GM23338 (cell line): ENCODE measurements at regions not wholly inside any gene's neighbourhood (a gene's known extent, or its start where the extent isn't known, plus 50 kb on each side); places are given as distances from the start of the nearest gene placed in this dataset.

Experiments
- ATAC-seq: fragments of 200-7000 bp; cut with Tn5 transposase; 3 replicates; pipeline ENCODE4 v1.9.1; 2020
- DNase-seq: peaks from one replicate; pipeline ENCODE4 v3.0.0-alpha.2; 2015; ENCODE audit warnings: low spot score
- H2AFZ ChIP-seq: fragments of 200-600 bp; sonication (generic); 2 replicates; pipeline ENCODE4 v1.8.0; 2016; ENCODE audit warnings: antibody characterized with exemption, mild to moderate bottlenecking, moderate library complexity
- H3F3A ChIP-seq: fragments of 200-600 bp; sonication (generic); replicated peaks from 2 replicates; pipeline ENCODE4 v1.8.0; 2017; ENCODE audit warnings: antibody characterized with exemption, mixed run types, low read depth
- H3K27ac ChIP-seq: fragments of 200-600 bp; sonication (generic); 2 replicates; pipeline ENCODE4 v1.6.1; 2016; ENCODE audit warnings: low read depth
- H3K27me3 ChIP-seq: fragments of 200-600 bp; sonication (generic); 2 replicates; pipeline ENCODE4 v1.8.0; 2016; ENCODE audit warnings: mild to moderate bottlenecking, mixed run types, moderate library complexity; ENCODE audit not compliant: insufficient read depth
- H3K36me3 ChIP-seq: fragments of 200-600 bp; sonication (generic); 2 replicates; pipeline ENCODE4 v1.8.0; 2016; ENCODE audit warnings: mild to moderate bottlenecking; ENCODE audit not compliant: insufficient read depth
- H3K4me1 ChIP-seq: fragments of 200-600 bp; sonication (generic); 2 replicates; pipeline ENCODE4 v1.8.0; 2016; ENCODE audit warnings: mild to moderate bottlenecking, moderate library complexity; ENCODE audit not compliant: insufficient read depth
- H3K4me2 ChIP-seq: fragments of 200-600 bp; sonication (generic); 2 replicates; pipeline ENCODE4 v1.7.1; 2017; ENCODE audit warnings: mixed run types
- H3K4me3 ChIP-seq: fragments of 200-600 bp; sonication (generic); 2 replicates; pipeline ENCODE4 v1.6.1; 2016; ENCODE audit warnings: mixed run types
- H3K79me2 ChIP-seq: fragments of 200-600 bp; sonication (generic); replicated peaks from 2 replicates; pipeline ENCODE4 v1.8.0; 2017; ENCODE audit warnings: mild to moderate bottlenecking; ENCODE audit not compliant: insufficient read depth
- H3K9me2 ChIP-seq: fragments of 200-600 bp; sonication (generic); 2 replicates; pipeline ENCODE4 v1.8.0; 2017; ENCODE audit not compliant: insufficient read depth
- H4K20me1 ChIP-seq: fragments of 200-600 bp; sonication (generic); replicated peaks from 2 replicates; pipeline ENCODE4 v1.8.0; 2017; ENCODE audit warnings: mild to moderate bottlenecking; ENCODE audit not compliant: insufficient read depth
- H3K27ac Mint-ChIP-seq: 2 replicates; pipeline ENCODE4 v1.8.0; 2020; ENCODE audit warnings: inconsistent platforms, mild to moderate bottlenecking, moderate library complexity, mixed read lengths
- H3K27me3 Mint-ChIP-seq: 3 replicates; pipeline ENCODE4 v1.8.0; 2022; ENCODE audit warnings: low read depth, mild to moderate bottlenecking, moderate library complexity, mixed read lengths, inconsistent platforms; ENCODE audit not compliant: insufficient read depth, poor library complexity
- H3K36me3 Mint-ChIP-seq: 3 replicates; pipeline ENCODE4 v1.8.0; 2021; ENCODE audit warnings: low read depth, mild to moderate bottlenecking, inconsistent platforms, moderate library complexity, mixed read lengths
- H3K4me1 Mint-ChIP-seq: 3 replicates; pipeline ENCODE4 v1.8.0; 2020; ENCODE audit warnings: mild to moderate bottlenecking, inconsistent platforms, mixed read lengths
- H3K4me3 Mint-ChIP-seq: 3 replicates; pipeline ENCODE4 v1.8.0; 2021; ENCODE audit warnings: moderate library complexity, mild to moderate bottlenecking, inconsistent platforms, mixed read lengths
- H3K9me3 Mint-ChIP-seq: 3 replicates; pipeline ENCODE4 v1.8.0; 2020; ENCODE audit warnings: moderate library complexity, mild to moderate bottlenecking, inconsistent platforms, mixed read lengths
- CTCF ChIP-seq, 2 experiments: fragments of 200-600 bp in 1 of 2; sonication (generic) in 1 of 2; conservative IDR thresholded peaks; 2 replicates each; pipeline versions ENCODE4 v1.5.1 to v1.6.1; 2016 to 2017; ENCODE audit warnings: antibody characterized with exemption in 2 of 2, low read depth in 2 of 2, mild to moderate bottlenecking in 2 of 2, moderate library complexity in 1 of 2
- ETS1 ChIP-seq: IDR thresholded peaks from 2 replicates; pipeline ENCODE4 v1.6.1; 2016; ENCODE audit warnings: antibody characterized with exemption
- EZH2phosphoT487 ChIP-seq: fragments of 200-600 bp; sonication (generic); IDR thresholded peaks from one replicate; pipeline ENCODE4 v1.8.1; 2018; ENCODE audit warnings: antibody characterized with exemption; ENCODE audit not compliant: unreplicated experiment
- JUNB ChIP-seq: IDR thresholded peaks from one replicate; pipeline ENCODE4 v1.6.1; 2016; ENCODE audit warnings: antibody characterized with exemption; ENCODE audit not compliant: unreplicated experiment
- NANOG ChIP-seq: IDR thresholded peaks from 2 replicates; pipeline ENCODE4 v1.6.1; 2016; ENCODE audit warnings: antibody characterized with exemption, borderline replicate concordance
- POLR2AphosphoS5 ChIP-seq: IDR thresholded peaks from 2 replicates; pipeline ENCODE4 v1.6.1; 2016; ENCODE audit warnings: antibody characterized with exemption, low read depth
- ZNF114 ChIP-seq: fragments of 250-450 bp; sonication (Bioruptor Pico); IDR thresholded peaks from 2 replicates; pipeline ENCODE4 v1.5.0; 2020; ENCODE audit warnings: mild to moderate bottlenecking, moderate library complexity
- ZNF462 ChIP-seq: fragments of 250-450 bp; sonication (Bioruptor Pico); IDR thresholded peaks from 2 replicates; pipeline ENCODE4 v1.5.0; 2020; ENCODE audit warnings: mild to moderate bottlenecking, moderate library complexity

GRCh38 chr2:22930781-22931180 lies 454.2 kb upstream of the KLHL29 start (continued):
- TF ChIP-seq ZNF462: no peak
- TF ChIP-seq JUNB: no peak
- no peak for TF ChIP-seq NANOG
- no peak for TF ChIP-seq ETS1
- no peak for TF ChIP-seq POLR2AphosphoS5

- Mint-ChIP-seq H3K4me3 (no peak overlapping the region), H3K4me1 (no peaks in the 10 kb centered on the region; the same call in 2 of the 3 replicates), H3K36me3 (no peaks in the 10 kb centered on the region), H3K27ac (no peak overlapping the region), H3K9me3 (no peaks in the 10 kb centered on the region; the same call in 2 of the 3 replicates), H3K27me3 (no peaks in the 10 kb centered on the region)
- Histone ChIP-seq H2AFZ (peak overlapping the region; percentile 12), H3K79me2 (no peaks in the 10 kb centered on the region), H3K27me3 (no peaks in the 10 kb centered on the region), H3F3A (no peaks in the 10 kb centered on the region), H3K4me2 (no peak overlapping the region), H3K4me1 (no peaks in the 10 kb centered on the region), H3K36me3 (no peaks in the 10 kb centered on the region), H3K27ac (no peak overlapping the region), H3K9me2 (peaks cover 7% of the 10 kb centered on the region), H4K20me1 (no peaks in the 10 kb centered on the region), H3K4me3 (no peak overlapping the region)
- DNase-seq (no peak), ATAC-seq (no peak)
- TF ChIP-seq ZNF462: no peak
- no peak for TF ChIP-seq POLR2AphosphoS5
- no peak for TF ChIP-seq CTCF (conservative IDR thresholded peaks at IDR 0.05; ENCODE audit: low read depth in 2 of 2)
- no peak for TF ChIP-seq EZH2phosphoT487
- TF ChIP-seq ZNF114: no peak
These were observed 452.7 kb upstream of the KLHL29 start for GRCh38 chr2:22932288-22932687.
